Trophoblast cell (in vitro differentiated cells and primary cell): ENCODE measurements at regions not wholly inside any gene's neighbourhood (a gene's known extent, or its start where the extent isn't known, plus 50 kb on each side); places are given as distances from the start of the nearest gene placed in this dataset.
"Not testable (repeated sequence)": the region's sequence is repeated elsewhere in the genome, so short reads cannot be mapped to it uniquely, and the experiment has no call there.

Experiments
- DNase-seq, 2 donors: peaks; one replicate each; pipeline ENCODE4 v3.0.0-alpha.2; 2016
- H2AFZ ChIP-seq: 2 replicates; pipeline ENCODE4 v1.6.1; 2013; ENCODE audit warnings: low read length, moderate library complexity, mild to moderate bottlenecking; ENCODE audit not compliant: insufficient read depth, poor library complexity
- H2AK5ac ChIP-seq: 2 replicates; pipeline ENCODE4 v1.6.1; 2013; ENCODE audit warnings: mild to moderate bottlenecking, low read length
- H2BK120ac ChIP-seq: 2 replicates; pipeline ENCODE4 v1.6.1; 2013; ENCODE audit warnings: low read length, mild to moderate bottlenecking, moderate library complexity; ENCODE audit not compliant: insufficient read depth, poor library complexity
- H2BK12ac ChIP-seq: 2 replicates; pipeline ENCODE4 v1.6.1; 2013; ENCODE audit warnings: mild to moderate bottlenecking, low read length, moderate library complexity
- H2BK5ac ChIP-seq: 2 replicates; pipeline ENCODE4 v1.6.1; 2013; ENCODE audit warnings: low read length, low read depth, moderate library complexity, mild to moderate bottlenecking; ENCODE audit not compliant: poor library complexity
- H3K14ac ChIP-seq: 2 replicates; pipeline ENCODE4 v1.6.1; 2013; ENCODE audit warnings: mild to moderate bottlenecking, low read length
- H3K18ac ChIP-seq: 2 replicates; pipeline ENCODE4 v1.6.1; 2013; ENCODE audit warnings: mild to moderate bottlenecking, low read length
- H3K23ac ChIP-seq: 2 replicates; pipeline ENCODE4 v1.6.1; 2013; ENCODE audit warnings: low read length
- H3K27ac ChIP-seq: 2 replicates; pipeline ENCODE4 v1.5.1; 2013; ENCODE audit warnings: low read depth, mild to moderate bottlenecking, inconsistent platforms, low read length, moderate library complexity
- H3K27me3 ChIP-seq: 2 replicates; pipeline ENCODE4 v1.6.1; 2013; ENCODE audit warnings: inconsistent platforms, mild to moderate bottlenecking, low read length, moderate library complexity; ENCODE audit not compliant: insufficient read depth
- H3K36me3 ChIP-seq, 2 experiments: 1 replicate in 1 of 2; 2 replicates in 1 of 2; pipeline ENCODE4 v1.6.1; 2013; ENCODE audit warnings: low read length in 2 of 2, mild to moderate bottlenecking in 2 of 2, moderate library complexity in 1 of 2; ENCODE audit not compliant: insufficient read depth in 2 of 2, control insufficient read depth in 1 of 2
- H3K4ac ChIP-seq: 2 replicates; pipeline ENCODE4 v1.6.1; 2013; ENCODE audit warnings: low read depth, mild to moderate bottlenecking, low read length, moderate library complexity
- H3K4me1 ChIP-seq, 2 experiments: 1 replicate in 1 of 2; 2 replicates in 1 of 2; pipeline ENCODE4 v1.6.1; 2013; ENCODE audit warnings: low read length in 2 of 2, mild to moderate bottlenecking in 2 of 2, moderate library complexity in 1 of 2; ENCODE audit not compliant: insufficient read depth in 2 of 2, control insufficient read depth in 1 of 2
- H3K4me2 ChIP-seq: 2 replicates; pipeline ENCODE4 v1.6.1; 2013; ENCODE audit warnings: inconsistent platforms, mild to moderate bottlenecking, low read length, moderate library complexity
- H3K4me3 ChIP-seq: 2 replicates; pipeline ENCODE4 v1.5.1; 2013; ENCODE audit warnings: mild to moderate bottlenecking, low read depth, low read length, inconsistent platforms
- H3K79me1 ChIP-seq: one replicate; pipeline ENCODE4 v1.6.1; 2013; ENCODE audit warnings: low read length
- H3K79me2 ChIP-seq: 2 replicates; pipeline ENCODE4 v1.6.1; 2013; ENCODE audit warnings: low read length, mild to moderate bottlenecking; ENCODE audit not compliant: control insufficient read depth, insufficient read depth, poor library complexity
- H3K9ac ChIP-seq: 2 replicates; pipeline ENCODE4 v1.6.1; 2013; ENCODE audit warnings: mild to moderate bottlenecking, low read length
- H3K9me3 ChIP-seq: 2 replicates; pipeline ENCODE4 v1.6.1; 2013; ENCODE audit warnings: low read depth, mild to moderate bottlenecking, control low read depth, inconsistent platforms, low read length; ENCODE audit not compliant: insufficient read depth
- H4K12ac ChIP-seq: 2 replicates; pipeline ENCODE4 v1.6.1; 2013; ENCODE audit warnings: low read depth, mild to moderate bottlenecking, low read length, moderate library complexity
- H4K8ac ChIP-seq: 2 replicates; pipeline ENCODE4 v1.6.1; 2013; ENCODE audit warnings: low read depth, mild to moderate bottlenecking, low read length, moderate library complexity
- H4K91ac ChIP-seq: one replicate; pipeline ENCODE4 v1.6.1; 2013; ENCODE audit warnings: low read depth, mild to moderate bottlenecking, low read length, moderate library complexity
- WGBS: extraction: QIAGEN DNeasy Blood & Tissue Kit; methylation state at CpG from one replicate; pipeline ENCODE4 v1.1.7; 2013; ENCODE audit warnings: missing lambda C conversion rate; ENCODE audit not compliant: insufficient read length, insufficient coverage; ENCODE audit errors: extremely low coverage; 5-methylcytosine and 5-hydroxymethylcytosine counted together

DNA sequence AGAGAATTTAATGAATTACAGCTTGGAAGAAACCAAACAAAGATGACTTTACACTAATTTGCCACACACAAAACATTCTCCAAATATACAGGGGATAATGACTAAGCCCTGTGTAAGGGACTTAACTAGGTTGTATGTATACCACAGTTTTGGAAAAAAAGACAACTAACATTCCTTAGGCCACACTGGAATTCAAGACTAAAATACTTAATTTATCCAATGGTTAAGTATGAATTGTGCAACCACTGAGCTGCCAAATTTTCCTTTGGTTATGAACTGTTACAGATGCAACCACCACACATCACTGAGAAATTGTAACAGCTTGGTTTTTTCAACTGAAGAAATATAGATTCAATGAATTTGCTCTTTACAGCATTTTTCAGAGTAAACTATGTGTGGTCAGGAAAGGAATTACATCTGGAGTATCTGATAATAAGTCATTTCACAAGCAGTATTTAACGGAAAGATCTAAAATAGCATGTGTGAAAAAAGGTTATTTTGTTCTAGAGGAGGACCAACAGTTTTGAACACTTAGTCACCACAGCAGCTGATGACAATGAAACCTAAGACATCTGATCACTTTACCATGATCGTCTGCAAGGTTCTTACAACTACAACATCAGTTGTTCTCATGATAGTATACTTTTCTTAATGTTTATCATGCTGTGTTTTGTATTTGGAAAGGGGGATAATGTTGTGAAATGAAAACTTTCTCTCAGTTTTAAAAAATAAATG is 318.8 kb downstream of the BCKDHB start:
- Histone ChIP-seq H3K27ac (no peak overlapping the region), H2BK5ac (no peak overlapping the region), H2AFZ (no peak overlapping the region), H2AK5ac (no peak overlapping the region), H2BK12ac (no peak overlapping the region), H4K8ac (no peak overlapping the region), H3K23ac (no peak overlapping the region), H3K79me2 (no peaks in the 10 kb centered on the region), H3K4ac (no peak overlapping the region), H4K12ac (no peak overlapping the region), H3K79me1 (no peaks in the 10 kb centered on the region), H4K91ac (no peak overlapping the region), H3K36me3 (peaks cover 3 to 5% of the 10 kb centered on the region in 2 experiments), H3K9me3 (peaks cover 10% of the 10 kb centered on the region), H2BK120ac (no peak overlapping the region), H3K4me2 (no peak overlapping the region), H3K27me3 (no peaks in the 10 kb centered on the region), H3K4me1 (no peaks in the 10 kb centered on the region), H3K4me3 (no peak overlapping the region), H3K14ac (no peak overlapping the region), H3K18ac (no peak overlapping the region), H3K9ac (no peak overlapping the region)
- WGBS, result no CpG with 5 or more reads among the region's 2 CpGs
- peak in 1 of 2 donors; percentile 12 for DNase-seq

DNA sequence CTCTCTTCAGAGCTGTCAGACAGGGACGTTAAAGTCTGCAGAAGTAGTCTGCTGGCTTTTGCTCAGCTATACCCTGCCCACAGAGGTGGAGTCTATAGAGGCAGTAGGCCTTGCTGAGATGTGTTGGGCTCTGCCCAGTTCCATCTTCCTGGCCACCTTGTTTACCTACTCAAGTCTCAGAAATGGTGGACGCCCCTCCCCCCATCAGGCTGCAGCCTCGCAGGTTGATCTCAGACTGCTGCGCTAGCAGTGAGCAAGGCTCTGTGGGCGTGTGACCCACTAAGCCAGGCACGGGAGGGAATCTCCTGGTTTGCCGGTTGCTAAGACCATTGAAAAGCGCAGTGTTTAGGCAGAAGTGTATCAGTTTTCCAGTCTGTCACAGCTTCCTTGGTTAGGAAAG is 305.0 kb downstream of the BCKDHB start:
- peaks cover 2% of the 10 kb centered on the region for H3K9me3 ChIP-seq
- H3K18ac ChIP-seq, result no peak overlapping the region
- no peak overlapping the region for H3K4me2 ChIP-seq
- H2BK5ac ChIP-seq, result no peak overlapping the region
- H4K12ac ChIP-seq, result no peak overlapping the region
- H3K4me3 ChIP-seq, result no peak overlapping the region
- H2BK120ac ChIP-seq, result no peak overlapping the region
- no peak overlapping the region for H3K14ac ChIP-seq
- no peaks in the 10 kb centered on the region for H3K79me2 ChIP-seq
- no peaks in the 10 kb centered on the region for H3K36me3 ChIP-seq
- H4K91ac ChIP-seq, result no peak overlapping the region
- H3K4ac ChIP-seq, result no peak overlapping the region
- no peak overlapping the region for H3K9ac ChIP-seq
- H3K27ac ChIP-seq, result no peak overlapping the region
- no peak for DNase-seq
- H3K4me1 ChIP-seq, result no peaks in the 10 kb centered on the region
- H3K27me3 ChIP-seq, result no peaks in the 10 kb centered on the region
- H2AFZ ChIP-seq, result no peak overlapping the region
- H2BK12ac ChIP-seq, result no peak overlapping the region
- no peak overlapping the region for H4K8ac ChIP-seq
- no peak overlapping the region for H2AK5ac ChIP-seq
- no peak overlapping the region for H3K23ac ChIP-seq
- H3K79me1 ChIP-seq, result no peaks in the 10 kb centered on the region
- no CpG with 5 or more reads among the region's 8 CpGs for WGBS

DNA sequence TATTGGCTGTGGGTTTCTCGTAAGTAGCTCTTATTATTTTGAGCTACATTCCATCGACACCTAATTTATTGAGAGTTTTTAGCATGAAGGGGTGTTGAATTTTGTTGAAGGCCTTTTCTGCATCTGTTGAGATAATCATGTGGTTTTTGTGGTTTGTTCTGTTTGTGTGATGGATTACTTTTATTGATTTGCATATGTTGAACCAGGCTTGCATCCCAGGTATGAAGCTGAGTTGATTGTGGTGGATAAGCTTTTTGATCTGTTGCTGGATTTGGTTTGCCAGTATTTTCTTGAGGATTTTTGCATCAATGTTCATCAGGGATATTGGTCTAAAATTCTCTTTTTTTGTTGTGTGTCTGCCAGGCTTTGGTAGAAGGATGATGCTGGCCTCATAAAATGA is 301.5 kb downstream of the BCKDHB start:
- not testable (repeated sequence) for H4K91ac ChIP-seq, H4K12ac ChIP-seq, H2AFZ ChIP-seq, H3K4ac ChIP-seq, H3K27ac ChIP-seq, H3K9ac ChIP-seq, H3K79me2 ChIP-seq, H3K18ac ChIP-seq, H4K8ac ChIP-seq, H3K36me3 ChIP-seq, H2BK12ac ChIP-seq, H3K27me3 ChIP-seq, H3K9me3 ChIP-seq, H3K4me3 ChIP-seq, H3K4me1 ChIP-seq, H3K14ac ChIP-seq, H2AK5ac ChIP-seq, H3K79me1 ChIP-seq, H2BK5ac ChIP-seq, H3K23ac ChIP-seq, DNase-seq, H2BK120ac ChIP-seq, H3K4me2 ChIP-seq
- no CpG with 5 or more reads among the region's 2 CpGs for WGBS

DNA sequence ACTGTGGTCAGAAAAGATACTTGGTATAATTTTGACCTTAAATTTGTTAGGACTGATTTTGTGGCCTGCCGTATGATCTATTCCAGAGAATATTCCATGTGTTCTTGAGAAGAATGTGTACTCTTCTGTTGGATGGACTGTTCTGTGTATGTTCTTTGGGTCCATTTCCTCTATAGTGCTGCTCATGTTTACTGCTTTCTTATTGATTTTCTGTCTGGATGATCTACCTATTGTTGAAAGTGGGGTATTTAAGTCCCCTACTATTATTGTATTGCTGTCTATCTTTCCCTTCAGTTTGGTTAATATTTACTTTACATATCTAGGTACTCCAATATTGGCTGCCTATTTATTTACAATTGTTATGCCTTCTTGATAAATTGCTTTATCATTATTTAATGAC is 298.4 kb downstream of the BCKDHB start:
- DNase-seq, result no peak
- H3K79me2 ChIP-seq, result no peaks in the 10 kb centered on the region
- H2BK12ac ChIP-seq, result no peak overlapping the region
- no peak overlapping the region for H3K9ac ChIP-seq
- H3K4me2 ChIP-seq, result no peak overlapping the region
- H4K91ac ChIP-seq, result no peak overlapping the region
- no peak overlapping the region for H3K14ac ChIP-seq
- H3K4ac ChIP-seq, result no peak overlapping the region
- no peak overlapping the region for H4K12ac ChIP-seq
- no peak overlapping the region for H3K23ac ChIP-seq
- H2BK120ac ChIP-seq, result no peak overlapping the region
- no peak overlapping the region for H2BK5ac ChIP-seq
- H3K4me1 ChIP-seq, result no peaks in the 10 kb centered on the region
- no peak overlapping the region for H3K27ac ChIP-seq
- WGBS, result no CpG with 5 or more reads among the region's 1 CpG
- H2AFZ ChIP-seq, result no peak overlapping the region
- H3K27me3 ChIP-seq, result no peaks in the 10 kb centered on the region
- H2AK5ac ChIP-seq, result no peak overlapping the region
- no peak overlapping the region for H3K18ac ChIP-seq
- no peaks in the 10 kb centered on the region for H3K9me3 ChIP-seq
- H3K79me1 ChIP-seq, result no peaks in the 10 kb centered on the region
- H3K4me3 ChIP-seq, result no peak overlapping the region
- H3K36me3 ChIP-seq, result no peaks in the 10 kb centered on the region
- no peak overlapping the region for H4K8ac ChIP-seq
